Activated B cell treated with CpG ODN at 0.5 μM for 24 hours (primary cell): ENCODE measurements at regions not wholly inside any gene's neighbourhood (a gene's known extent, or its start where the extent isn't known, plus 50 kb on each side); places are given as distances from the start of the nearest gene placed in this dataset.

ENCODE experiments used
- ATAC-seq: fragments of 200-7000 bp; cut with Tn5 transposase; one replicate; pipeline ENCODE4 v1.10.0; 2021; ENCODE audit warnings: low read depth, mild to moderate bottlenecking, moderate library complexity
- CTCF ChIA-PET: fragments of 350-600 bp; sonication (Branson Sonifier 250); formaldehyde crosslinking; loops from one replicate; lab custom pipeline; 2021; ENCODE audit warnings: antibody characterized with exemption; lab: Charles Lee
- POLR2A ChIA-PET: fragments of 350-600 bp; sonication (Branson Sonifier 250); formaldehyde crosslinking; loops from one replicate; lab custom pipeline; 2021; ENCODE audit warnings: antibody characterized with exemption; lab: Charles Lee
- DNase-seq: peaks from one replicate; pipeline ENCODE4 v3.0.0; 2022
- H3K27ac Mint-ChIP-seq: one replicate; pipeline ENCODE4 v1.8.0; 2020; ENCODE audit warnings: mixed read lengths
- H3K27me3 Mint-ChIP-seq: one replicate; pipeline ENCODE4 v1.8.0; 2021; ENCODE audit warnings: mixed read lengths
- H3K36me3 Mint-ChIP-seq: one replicate; pipeline ENCODE4 v1.8.0; 2021; ENCODE audit warnings: low read depth, mixed read lengths
- H3K4me1 Mint-ChIP-seq: one replicate; pipeline ENCODE4 v1.8.0; 2021; ENCODE audit warnings: mixed read lengths
- H3K4me3 Mint-ChIP-seq: one replicate; pipeline ENCODE4 v1.8.0; 2020; ENCODE audit warnings: mild to moderate bottlenecking, mixed read lengths
- H3K9me3 Mint-ChIP-seq: one replicate; pipeline ENCODE4 v1.8.0; 2020; ENCODE audit warnings: mixed read lengths
- CTCF ChIP-seq: fragments of 200-600 bp; IDR thresholded peaks from one replicate; pipeline ENCODE4 v1.8.0; 2022; ENCODE audit warnings: antibody characterized with exemption, mild to moderate bottlenecking
- intact Hi-C: fragments of 100-400 bp; cut with micrococcal nuclease; formaldehyde crosslinking; loops from one replicate; pipeline ENCODE4 v1.15.1; 2024

- Mint-ChIP-seq H3K36me3 (no peaks in the 10 kb centered on the region), H3K9me3 (no peaks in the 10 kb centered on the region), H3K27me3 (peaks cover 2% of the 10 kb centered on the region), H3K4me3 (no peak overlapping the region), H3K4me1 (no peaks in the 10 kb centered on the region), H3K27ac (no peak overlapping the region)
- no peak for TF ChIP-seq CTCF
- no peak for ATAC-seq
- ChIA-PET CTCF (no interaction called here), POLR2A (no interaction called here)
- DNase-seq, result no peak
- intact Hi-C loops, result no loop called here
These were observed 976.6 kb downstream of the FAM181B start for GRCh38 chr11:81756864-81757595.

DNA sequence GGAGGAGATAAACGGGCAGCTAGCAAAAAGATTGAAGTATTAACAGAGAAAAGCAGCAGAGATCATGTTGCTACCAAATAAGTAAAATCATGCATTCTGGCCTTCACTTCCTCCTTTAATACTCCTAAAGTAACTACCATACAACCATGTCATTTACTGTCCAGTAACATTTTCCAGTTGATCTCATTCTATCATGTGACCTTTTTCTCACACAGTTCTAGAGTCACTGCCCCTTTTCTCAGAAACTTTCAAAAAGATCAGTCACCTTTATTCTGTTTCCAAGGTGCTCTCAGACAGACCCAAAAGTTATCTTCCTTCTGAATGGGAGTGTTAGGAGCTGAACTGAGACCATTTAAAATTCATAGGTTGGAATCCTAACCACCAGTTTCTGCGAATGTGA lies 984.4 kb downstream of the FAM181B start:
- DNase-seq (no peak), ATAC-seq (no peak)
- ChIA-PET CTCF (no interaction called here), POLR2A (no interaction called here)
- Mint-ChIP-seq H3K4me1 (no peaks in the 10 kb centered on the region), H3K36me3 (no peaks in the 10 kb centered on the region), H3K27ac (no peak overlapping the region), H3K9me3 (no peaks in the 10 kb centered on the region), H3K27me3 (no peaks in the 10 kb centered on the region), H3K4me3 (no peak overlapping the region)
- intact Hi-C loops, result no loop called here
- no peak for TF ChIP-seq CTCF

- intact Hi-C loops, result no loop called here
- Mint-ChIP-seq H3K36me3 (no peaks in the 10 kb centered on the region), H3K9me3 (no peaks in the 10 kb centered on the region), H3K4me1 (no peaks in the 10 kb centered on the region), H3K27me3 (no peaks in the 10 kb centered on the region), H3K27ac (no peak overlapping the region), H3K4me3 (no peak overlapping the region)
- ChIA-PET POLR2A (no interaction called here), CTCF (no interaction called here)
- no peak for TF ChIP-seq CTCF
- ATAC-seq (no peak), DNase-seq (no peak)
These were observed 989.1 kb downstream of the FAM181B start for GRCh38 chr11:81744336-81745116.

DNA sequence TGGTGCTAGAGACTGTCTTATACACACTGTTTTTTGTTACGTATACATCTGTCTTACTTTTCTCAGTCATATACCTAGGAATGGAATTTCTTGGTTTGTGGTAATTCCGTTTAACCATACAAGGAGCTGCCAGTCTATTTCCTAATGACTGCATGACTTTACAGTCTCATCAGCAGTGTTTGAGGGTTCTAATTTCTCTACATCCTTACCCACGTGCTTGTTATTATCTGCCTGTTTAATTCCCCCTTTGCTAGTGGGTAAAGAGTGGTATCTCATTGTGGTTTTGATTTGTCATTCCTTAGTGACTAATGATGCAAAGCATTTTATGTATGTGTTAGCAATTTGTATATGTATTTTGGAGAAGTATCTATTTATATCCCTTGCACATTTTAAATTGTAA lies 1008.0 kb downstream of the FAM181B start:
- no peaks in the 10 kb centered on the region for H3K36me3 Mint-ChIP-seq
- CTCF ChIA-PET, result no interaction called here
- ATAC-seq (no peak), DNase-seq (no peak)
- no peaks in the 10 kb centered on the region for H3K4me1 Mint-ChIP-seq
- no peak overlapping the region for H3K4me3 Mint-ChIP-seq
- H3K27ac Mint-ChIP-seq, result no peak overlapping the region
- H3K27me3 Mint-ChIP-seq, result no peaks in the 10 kb centered on the region
- H3K9me3 Mint-ChIP-seq, result peaks cover 8% of the 10 kb centered on the region
- intact Hi-C loops, result no loop called here
- TF ChIP-seq CTCF, result no peak
- POLR2A ChIA-PET, result no interaction called here

DNA sequence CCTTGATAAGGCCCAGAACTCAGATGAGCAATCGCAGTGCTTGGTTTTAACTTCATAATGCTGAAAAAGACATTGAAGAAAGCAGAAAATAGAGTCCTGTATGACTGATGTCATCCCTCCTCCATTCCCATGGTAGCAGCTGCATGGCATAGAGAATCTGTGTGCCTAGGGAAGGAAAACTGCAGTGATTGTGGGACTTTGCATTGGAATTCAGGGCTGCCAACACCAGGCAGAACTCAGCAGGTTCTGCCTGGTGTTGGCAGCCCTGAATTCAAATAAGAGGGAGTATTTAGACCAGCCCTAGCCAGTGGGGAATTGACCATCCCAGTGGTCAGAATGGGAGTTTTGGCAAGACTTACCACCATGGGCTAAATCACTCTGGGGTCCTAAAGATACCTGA lies 1016.0 kb downstream of the FAM181B start:
- intact Hi-C loops, result no loop called here
- Mint-ChIP-seq H3K9me3 (no peaks in the 10 kb centered on the region), H3K27ac (no peak overlapping the region), H3K4me1 (no peaks in the 10 kb centered on the region), H3K36me3 (no peaks in the 10 kb centered on the region), H3K27me3 (no peaks in the 10 kb centered on the region), H3K4me3 (no peak overlapping the region)
- ChIA-PET POLR2A (no interaction called here), CTCF (no interaction called here)
- no peak for TF ChIP-seq CTCF
- ATAC-seq, result no peak
- DNase-seq, result no peak
